ENCODE measurements at regions not wholly inside any gene's neighbourhood (a gene's known extent, or its start where the extent isn't known, plus 50 kb on each side); places are given as distances from the start of the nearest gene placed in this dataset.

GRCh38 chr2:150735894-150736498, 248.5 kb upstream of the RND3 start:
- peaks cover 24% of the 10 kb centered on the region for H3K4me1 Mint-ChIP-seq
- DNase-seq (ENCODE audit: low read depth, low spot score), result no peak
- H3K36me3 Mint-ChIP-seq (ENCODE audit: low read depth), result no peaks in the 10 kb centered on the region
- H3K4me3 Mint-ChIP-seq, result no peak overlapping the region
- no peaks in the 10 kb centered on the region for H3K27me3 Mint-ChIP-seq (ENCODE audit: low read depth)
- no peak overlapping the region for H3K27ac Mint-ChIP-seq (ENCODE audit: unreplicated experiment)
- no peaks in the 10 kb centered on the region for H3K9me3 Mint-ChIP-seq
- TF ChIP-seq CTCF (conservative IDR thresholded peaks at IDR 0.05), result no peak

- no peak for TF ChIP-seq CTCF (conservative IDR thresholded peaks at IDR 0.05)
- no peak for DNase-seq (ENCODE audit: low read depth, low spot score)
- Mint-ChIP-seq H3K36me3 (ENCODE audit: low read depth) (no peaks in the 10 kb centered on the region), H3K4me3 (no peak overlapping the region), H3K9me3 (no peaks in the 10 kb centered on the region), H3K27ac (ENCODE audit: unreplicated experiment) (no peak overlapping the region), H3K27me3 (ENCODE audit: low read depth) (no peaks in the 10 kb centered on the region), H3K4me1 (peaks cover 24% of the 10 kb centered on the region)
Observed at GRCh38 chr2:150733051-150733618, 245.7 kb upstream of the RND3 start.

GRCh38 chr2:150732491-150732890, 245.0 kb upstream of the RND3 start:
- no peak for DNase-seq (ENCODE audit: low read depth, low spot score)
- Mint-ChIP-seq H3K4me3 (no peak overlapping the region), H3K36me3 (ENCODE audit: low read depth) (no peaks in the 10 kb centered on the region), H3K4me1 (peaks cover 24% of the 10 kb centered on the region), H3K27ac (ENCODE audit: unreplicated experiment) (no peak overlapping the region), H3K27me3 (ENCODE audit: low read depth) (no peaks in the 10 kb centered on the region), H3K9me3 (no peaks in the 10 kb centered on the region)
- TF ChIP-seq CTCF (conservative IDR thresholded peaks at IDR 0.05), result no peak

- no peak for TF ChIP-seq CTCF (conservative IDR thresholded peaks at IDR 0.05)
Observed at GRCh38 chr2:150732064-150732463, 244.6 kb upstream of the RND3 start.

GRCh38 chr2:150729495-150729955, 242.1 kb upstream of the RND3 start:
- no peak for TF ChIP-seq CTCF (conservative IDR thresholded peaks at IDR 0.05)
- DNase-seq (ENCODE audit: low read depth, low spot score), result no peak
- Mint-ChIP-seq H3K4me3 (no peak overlapping the region), H3K27ac (ENCODE audit: unreplicated experiment) (no peak overlapping the region), H3K27me3 (ENCODE audit: low read depth) (no peaks in the 10 kb centered on the region), H3K36me3 (ENCODE audit: low read depth) (peaks cover 7% of the 10 kb centered on the region), H3K9me3 (peaks cover 7% of the 10 kb centered on the region), H3K4me1 (peaks cover 9% of the 10 kb centered on the region)

More at GRCh38 chr2:150732064-150732463, 244.6 kb upstream of the RND3 start:
- H3K4me1 Mint-ChIP-seq, result peaks cover 24% of the 10 kb centered on the region
- H3K9me3 Mint-ChIP-seq, result no peaks in the 10 kb centered on the region
- H3K36me3 Mint-ChIP-seq (ENCODE audit: low read depth), result no peaks in the 10 kb centered on the region
- H3K4me3 Mint-ChIP-seq, result no peak overlapping the region
- DNase-seq (ENCODE audit: low read depth, low spot score), result no peak
- H3K27ac Mint-ChIP-seq (ENCODE audit: unreplicated experiment), result no peak overlapping the region
- H3K27me3 Mint-ChIP-seq (ENCODE audit: low read depth), result no peaks in the 10 kb centered on the region

Measured in neural crest cell (in vitro differentiated cells).